Cardiac muscle cell (in vitro differentiated cells and primary cell): ENCODE measurements at regions not wholly inside any gene's neighbourhood (a gene's known extent, or its start where the extent isn't known, plus 50 kb on each side); places are given as distances from the start of the nearest gene placed in this dataset.

Experiments
- DNase-seq, 2 donors: peaks; one replicate each; pipeline versions ENCODE4 v3.0.0 to v3.0.0-alpha.2; 2010 to 2017; ENCODE audit warnings: low read depth in 1 of 2, low spot score in 1 of 2
- H3K27ac ChIP-seq: fragments of 200-600 bp; sonication (generic); 2 replicates; pipeline ENCODE4 v1.5.1; 2016
- H3K27me3 ChIP-seq: fragments of 200-600 bp; sonication (generic); 2 replicates; pipeline ENCODE4 v1.6.0; 2016; ENCODE audit warnings: control low read depth
- H3K36me3 ChIP-seq: fragments of 200-600 bp; sonication (generic); 2 replicates; pipeline ENCODE4 v1.5.1; 2016; ENCODE audit warnings: control low read depth
- H3K4me1 ChIP-seq: fragments of 200-600 bp; sonication (generic); 2 replicates; pipeline ENCODE4 v1.8.1; 2017; ENCODE audit warnings: low read depth, mild to moderate bottlenecking, mixed run types
- H3K4me3 ChIP-seq: fragments of 200-600 bp; sonication (generic); 2 replicates; pipeline ENCODE4 v1.5.1; 2016; ENCODE audit warnings: mild to moderate bottlenecking
- H3K9me3 ChIP-seq: fragments of 200-600 bp; sonication (generic); 2 replicates; pipeline ENCODE4 v1.5.1; 2017; ENCODE audit warnings: low read depth, mild to moderate bottlenecking, control low read depth
- CTCF ChIP-seq: IDR thresholded peaks from 2 replicates; pipeline ENCODE4 v1.5.1; 2012; ENCODE audit warnings: low read depth, mild to moderate bottlenecking, low read length

DNA sequence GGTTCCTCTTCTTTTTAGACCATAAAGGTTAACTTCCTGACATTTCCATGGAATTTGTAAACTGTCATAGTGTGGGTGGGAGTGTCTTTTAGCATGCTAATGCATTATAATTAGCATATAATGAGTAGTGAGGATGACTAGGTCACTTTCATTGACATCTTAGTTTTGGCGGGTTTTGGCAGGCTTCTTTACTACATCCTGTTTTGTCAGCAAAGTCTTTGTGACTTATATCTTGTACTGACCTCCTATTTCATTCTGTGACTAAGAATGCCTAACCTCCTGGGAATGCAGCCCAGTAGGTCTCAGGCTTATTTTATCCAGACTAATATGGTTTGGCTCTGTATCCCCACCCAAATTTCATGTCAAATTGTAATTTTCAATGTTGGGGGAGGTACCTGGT lies 149.6 kb upstream of the SYNCRIP start:
- Histone ChIP-seq H3K27me3 (no peaks in the 10 kb centered on the region), H3K9me3 (no peaks in the 10 kb centered on the region), H3K36me3 (no peaks in the 10 kb centered on the region), H3K4me1 (no peaks in the 10 kb centered on the region), H3K4me3 (no peak overlapping the region), H3K27ac (no peak overlapping the region)
- no peak for DNase-seq
- no peak for TF ChIP-seq CTCF

DNA sequence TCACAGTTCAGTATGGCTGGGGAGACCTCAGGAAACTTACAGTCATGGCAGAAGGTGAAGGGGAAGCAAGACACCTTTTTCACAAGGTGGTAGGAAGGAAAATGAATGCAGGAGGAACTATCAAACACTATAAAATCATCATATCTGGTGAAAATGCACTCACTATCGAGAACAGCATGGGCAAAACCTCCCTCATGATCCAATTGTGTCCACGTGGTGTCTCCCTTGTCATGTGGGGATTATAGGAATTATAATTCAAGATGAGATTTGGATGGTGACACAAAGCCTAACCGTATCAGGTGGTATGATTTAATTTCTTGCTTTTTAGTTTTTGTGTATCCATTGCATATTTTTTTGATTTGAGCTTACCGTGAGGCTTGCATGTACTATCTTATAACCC lies 133.2 kb upstream of the SYNCRIP start:
- TF ChIP-seq CTCF, result no peak

GRCh38 chr6:85772641-85773040 lies 130.0 kb upstream of the SYNCRIP start:
- Histone ChIP-seq H3K4me3 (no peak overlapping the region), H3K27me3 (no peaks in the 10 kb centered on the region), H3K27ac (no peak overlapping the region), H3K36me3 (no peaks in the 10 kb centered on the region), H3K4me1 (no peaks in the 10 kb centered on the region), H3K9me3 (no peaks in the 10 kb centered on the region)
- no peak for TF ChIP-seq CTCF
- no peak for DNase-seq

More for the DNA sequence above, 133.2 kb upstream of the SYNCRIP start:
- Histone ChIP-seq H3K27me3 (no peaks in the 10 kb centered on the region), H3K36me3 (no peaks in the 10 kb centered on the region), H3K4me3 (no peak overlapping the region), H3K27ac (no peak overlapping the region), H3K9me3 (no peaks in the 10 kb centered on the region), H3K4me1 (no peaks in the 10 kb centered on the region)
- no peak for DNase-seq

- H3K27ac ChIP-seq, result no peak overlapping the region
- no peak for TF ChIP-seq CTCF
- H3K27me3 ChIP-seq, result no peaks in the 10 kb centered on the region
- no peaks in the 10 kb centered on the region for H3K9me3 ChIP-seq
- H3K4me1 ChIP-seq, result no peaks in the 10 kb centered on the region
- no peaks in the 10 kb centered on the region for H3K36me3 ChIP-seq
- H3K4me3 ChIP-seq, result no peak overlapping the region
- no peak for DNase-seq
Observed at GRCh38 chr6:85771925-85772430, 129.3 kb upstream of the SYNCRIP start.

DNA sequence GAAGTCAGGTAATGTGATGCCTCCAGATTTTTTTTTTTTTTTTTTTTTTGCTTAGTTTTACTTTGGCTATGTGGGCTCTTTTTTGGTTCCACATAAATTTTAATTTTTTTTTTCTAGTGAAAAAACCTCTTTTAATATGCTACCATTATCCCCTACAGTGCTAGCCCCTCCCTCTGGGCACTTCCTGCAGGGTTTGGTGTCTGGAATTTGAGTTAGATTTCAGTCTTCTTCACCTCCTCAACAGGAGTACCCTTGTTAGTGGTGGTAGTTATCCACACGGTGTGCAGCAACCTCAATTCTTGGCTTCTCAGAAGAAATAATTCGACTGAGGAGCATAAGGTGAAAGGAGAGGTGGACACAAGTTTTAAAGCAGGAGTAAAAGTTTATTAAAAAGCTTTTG lies 128.8 kb upstream of the SYNCRIP start:
- Histone ChIP-seq H3K27me3 (no peaks in the 10 kb centered on the region), H3K4me1 (no peaks in the 10 kb centered on the region), H3K27ac (no peak overlapping the region), H3K36me3 (no peaks in the 10 kb centered on the region), H3K9me3 (no peaks in the 10 kb centered on the region), H3K4me3 (no peak overlapping the region)
- no peak for TF ChIP-seq CTCF
- no peak for DNase-seq

DNA sequence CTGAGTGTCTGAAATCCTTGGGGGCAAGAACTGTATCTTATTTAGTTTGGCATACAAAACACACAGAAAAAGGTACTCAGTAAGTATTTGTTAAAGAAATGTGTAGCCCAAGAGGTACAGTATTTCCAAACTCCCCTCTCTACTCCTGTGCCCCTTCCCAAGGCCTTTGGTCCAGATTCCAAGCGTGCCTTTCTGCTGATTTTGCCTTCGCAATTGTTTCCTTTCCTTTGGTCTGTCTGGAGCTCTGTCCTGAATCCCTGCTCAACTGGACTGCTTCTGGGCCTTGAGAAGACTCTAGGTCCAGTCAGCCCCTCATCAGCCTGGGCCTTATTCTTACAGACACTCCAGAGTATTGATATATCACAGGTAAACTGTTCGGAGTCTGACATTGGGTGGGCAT lies 122.2 kb upstream of the SYNCRIP start:
- DNase-seq, result peak in 1 of 2 donors; percentile 55
- no peak for TF ChIP-seq CTCF
- H3K36me3 ChIP-seq, result no peaks in the 10 kb centered on the region

More for the DNA sequence above, 122.2 kb upstream of the SYNCRIP start:
- Histone ChIP-seq H3K4me3 (no peak overlapping the region), H3K9me3 (no peaks in the 10 kb centered on the region), H3K4me1 (no peaks in the 10 kb centered on the region), H3K27ac (no peak overlapping the region), H3K27me3 (no peaks in the 10 kb centered on the region)
